Thoracic aorta (tissue), 2 donors: ENCODE measurements at regions not wholly inside any gene's neighbourhood (a gene's known extent, or its start where the extent isn't known, plus 50 kb on each side); places are given as distances from the start of the nearest gene placed in this dataset.

ENCODE experiments used
- ATAC-seq: fragments of 150-250 bp; one replicate; pipeline ENCODE4 v1.8.0; 2017; ENCODE audit warnings: low read depth; ENCODE audit not compliant: insufficient number of reproducible peaks, low FRiP score
- DNase-seq: peaks from one replicate; pipeline ENCODE4 v3.0.0-alpha.2; 2020; ENCODE audit warnings: low spot score
- H3K27ac ChIP-seq, 2 donors: fragments of 200-600 bp; sonication (generic); 1 replicate in 1 of 2; 2 replicates in 1 of 2; pipeline ENCODE4 v1.5.1; 2016; ENCODE audit warnings: mild to moderate bottlenecking in 2 of 2, moderate library complexity in 2 of 2
- H3K27me3 ChIP-seq: fragments of 200-600 bp; sonication (generic); replicated peaks from 2 replicates; pipeline ENCODE4 v1.6.0; 2016; ENCODE audit warnings: mild to moderate bottlenecking; ENCODE audit not compliant: insufficient read depth
- H3K36me3 ChIP-seq: fragments of 200-600 bp; sonication (generic); one replicate; pipeline ENCODE4 v1.5.1; 2016
- H3K4me1 ChIP-seq, 2 donors: fragments of 200-600 bp; sonication (generic); 1 replicate in 1 of 2; 2 replicates in 1 of 2; pipeline versions ENCODE4 v1.5.1 to v1.6.0; 2016; ENCODE audit warnings: low read depth in 2 of 2, mild to moderate bottlenecking in 1 of 2; ENCODE audit not compliant: control insufficient read depth in 1 of 2
- H3K4me3 ChIP-seq: fragments of 200-600 bp; sonication (generic); 2 replicates; pipeline ENCODE4 v1.5.1; 2016; ENCODE audit warnings: mild to moderate bottlenecking
- H3K9me3 ChIP-seq: fragments of 200-600 bp; sonication (generic); 2 replicates; pipeline ENCODE4 v1.5.1; 2016
- CTCF ChIP-seq: fragments of 200-600 bp; sonication (generic); IDR thresholded peaks from one replicate; pipeline ENCODE4 v1.5.1; 2019; ENCODE audit warnings: antibody characterized with exemption

- TF ChIP-seq CTCF: no peak
- Histone ChIP-seq H3K27me3 (no peaks in the 10 kb centered on the region), H3K4me3 (no peak overlapping the region)
Measured at GRCh38 chr1:18540136-18540765, 59.5 kb downstream of the KLHDC7A start.

GRCh38 chr1:18541046-18541795, 60.5 kb downstream of the KLHDC7A start:
- ATAC-seq: no peak
- Histone ChIP-seq H3K9me3 (peaks cover 5% of the 10 kb centered on the region), H3K4me1 (no peaks in the 10 kb centered on the region), H3K4me3 (no peak overlapping the region), H3K27ac (no peak overlapping the region), H3K36me3 (no peaks in the 10 kb centered on the region), H3K27me3 (no peaks in the 10 kb centered on the region)
- no peak for TF ChIP-seq CTCF
- DNase-seq: no peak

More at GRCh38 chr1:18540136-18540765, 59.5 kb downstream of the KLHDC7A start:
- DNase-seq (no peak), ATAC-seq (no peak)
- H3K36me3 ChIP-seq: no peaks in the 10 kb centered on the region
- H3K9me3 ChIP-seq: peaks cover 5% of the 10 kb centered on the region
- H3K4me1 ChIP-seq: no peaks in the 10 kb centered on the region
- no peak overlapping the region for H3K27ac ChIP-seq

GRCh38 chr1:18542351-18542750, 61.6 kb downstream of the KLHDC7A start:
- no peak for TF ChIP-seq CTCF
- Histone ChIP-seq H3K27ac (no peak overlapping the region), H3K36me3 (no peaks in the 10 kb centered on the region), H3K27me3 (no peaks in the 10 kb centered on the region), H3K4me1 (no peaks in the 10 kb centered on the region), H3K4me3 (no peak overlapping the region), H3K9me3 (peaks cover 5% of the 10 kb centered on the region)
- DNase-seq: no peak
- ATAC-seq: no peak

- no peak for ATAC-seq
Measured at GRCh38 chr1:18546026-18546425, 65.3 kb downstream of the KLHDC7A start.

More at GRCh38 chr1:18546026-18546425, 65.3 kb downstream of the KLHDC7A start:
- H3K9me3 ChIP-seq: peaks cover 5% of the 10 kb centered on the region
- no peak overlapping the region for H3K27ac ChIP-seq
- H3K4me1 ChIP-seq: no peaks in the 10 kb centered on the region
- no peak overlapping the region for H3K4me3 ChIP-seq
- DNase-seq: no peak
- no peaks in the 10 kb centered on the region for H3K27me3 ChIP-seq
- no peak for TF ChIP-seq CTCF
- H3K36me3 ChIP-seq: no peaks in the 10 kb centered on the region
